HG02623 (cell line): ENCODE measurements at regions not wholly inside any gene's neighbourhood (a gene's known extent, or its start where the extent isn't known, plus 50 kb on each side); places are given as distances from the start of the nearest gene placed in this dataset.
"Not testable (repeated sequence)": the region's sequence is repeated elsewhere in the genome, so short reads cannot be mapped to it uniquely, and the experiment has no call there.

Experiments used
- ATAC-seq: cut with Tn5 transposase; IDR thresholded peaks from one replicate; pipeline ENCODE4 v1.9.1; 2021; ENCODE audit warnings: moderate library complexity; ENCODE audit not compliant: unreplicated experiment

GRCh38 chr5:109580225-109580624 lies 109.5 kb upstream of the MAN2A1 start:
- no peak for ATAC-seq

GRCh38 chr5:109575506-109575905 lies 114.2 kb upstream of the MAN2A1 start:
- no peak for ATAC-seq

- ATAC-seq: no peak
Observed at GRCh38 chr5:109574985-109575384, 114.7 kb upstream of the MAN2A1 start.

GRCh38 chr5:109573766-109574165 lies 116.0 kb upstream of the MAN2A1 start:
- no peak for ATAC-seq

GRCh38 chr5:109573256-109573655 lies 116.5 kb upstream of the MAN2A1 start:
- no peak for ATAC-seq

GRCh38 chr5:109571785-109572184 lies 117.9 kb upstream of the MAN2A1 start:
- ATAC-seq: no peak

GRCh38 chr5:109570362-109570874 lies 119.3 kb upstream of the MAN2A1 start:
- no peak for ATAC-seq

GRCh38 chr5:109567374-109568044 lies 122.2 kb upstream of the MAN2A1 start:
- no peak for ATAC-seq

GRCh38 chr5:109566361-109566760 lies 123.4 kb upstream of the MAN2A1 start:
- no peak for ATAC-seq

GRCh38 chr5:109563739-109564138 lies 126.0 kb upstream of the MAN2A1 start:
- ATAC-seq: no peak

GRCh38 chr5:109563189-109563588 lies 126.5 kb upstream of the MAN2A1 start:
- no peak for ATAC-seq

GRCh38 chr5:109562441-109562840 lies 127.3 kb upstream of the MAN2A1 start:
- no peak for ATAC-seq

- no peak for ATAC-seq
Observed at GRCh38 chr5:109561447-109561846, 128.3 kb upstream of the MAN2A1 start.

- ATAC-seq: no peak
Observed at GRCh38 chr5:109560554-109560953, 129.2 kb upstream of the MAN2A1 start.

- ATAC-seq: no peak
Observed at GRCh38 chr5:109558952-109559351, 130.8 kb upstream of the MAN2A1 start.

- ATAC-seq: no peak
Observed at GRCh38 chr5:109558364-109558763, 131.4 kb upstream of the MAN2A1 start.

GRCh38 chr5:109553846-109554245 lies 135.9 kb upstream of the MAN2A1 start:
- ATAC-seq: no peak

- not testable (repeated sequence) for ATAC-seq
Observed at GRCh38 chr5:109551234-109551633, 138.5 kb upstream of the MAN2A1 start.

- no peak for ATAC-seq
Observed at GRCh38 chr5:109550077-109550476, 139.7 kb upstream of the MAN2A1 start.

GRCh38 chr5:109546461-109546860 lies 136.7 kb upstream of the PJA2 start:
- no peak for ATAC-seq

GRCh38 chr5:109544873-109545272 lies 135.1 kb upstream of the PJA2 start:
- ATAC-seq: not testable (repeated sequence)

- not testable (repeated sequence) for ATAC-seq
Observed at GRCh38 chr5:109538692-109539091, 128.9 kb upstream of the PJA2 start.

GRCh38 chr5:109535090-109535489 lies 125.3 kb upstream of the PJA2 start:
- ATAC-seq: not testable (repeated sequence)
